Muscle layer of duodenum (tissue), 2 donors: ENCODE measurements at regions not wholly inside any gene's neighbourhood (a gene's known extent, or its start where the extent isn't known, plus 50 kb on each side); places are given as distances from the start of the nearest gene placed in this dataset.
"Not testable (repeated sequence)": the region's sequence is repeated elsewhere in the genome, so short reads cannot be mapped to it uniquely, and the experiment has no call there.

Experiments
- H3K27ac ChIP-seq: one replicate; pipeline ENCODE4 v1.7.0; 2013; ENCODE audit warnings: mild to moderate bottlenecking, low read length
- H3K27me3 ChIP-seq: one replicate; pipeline ENCODE4 v1.7.0; 2013; ENCODE audit warnings: low read depth, mild to moderate bottlenecking, control low read depth, low read length
- H3K36me3 ChIP-seq, 2 donors: one replicate each; pipeline ENCODE4 v1.7.0; 2013; ENCODE audit warnings: low read length in 2 of 2, control low read depth in 1 of 2, mild to moderate bottlenecking in 1 of 2; ENCODE audit not compliant: insufficient read depth in 2 of 2, control insufficient read depth in 1 of 2
- H3K4me1 ChIP-seq, 2 donors: one replicate each; pipeline ENCODE4 v1.7.0; 2013; ENCODE audit warnings: low read length in 2 of 2, mild to moderate bottlenecking in 2 of 2, control low read depth in 1 of 2, moderate library complexity in 1 of 2; ENCODE audit not compliant: insufficient read depth in 2 of 2, control insufficient read depth in 1 of 2
- H3K4me3 ChIP-seq, 2 donors: one replicate each; pipeline ENCODE4 v1.7.0; 2013; ENCODE audit warnings: low read length in 2 of 2, low read depth in 1 of 2, mild to moderate bottlenecking in 1 of 2
- H3K9me3 ChIP-seq, 2 donors: one replicate each; pipeline ENCODE4 v1.7.0; 2013; ENCODE audit warnings: low read length in 2 of 2, control low read depth in 1 of 2, mild to moderate bottlenecking in 1 of 2; ENCODE audit not compliant: control insufficient read depth in 1 of 2
- donor health status: healthy.

GRCh38 chr18:51562866-51563265 is 365.4 kb upstream of the MEX3C start:
- no peaks in the 10 kb centered on the region for H3K36me3 ChIP-seq
- H3K27ac ChIP-seq, result no peak overlapping the region
- no peak overlapping the region for H3K4me3 ChIP-seq
- H3K27me3 ChIP-seq, result no peaks in the 10 kb centered on the region
- no peaks in the 10 kb centered on the region for H3K9me3 ChIP-seq
- H3K4me1 ChIP-seq, result no peaks in the 10 kb centered on the region

- Histone ChIP-seq H3K27me3 (no peaks in the 10 kb centered on the region), H3K27ac (no peak overlapping the region), H3K9me3 (no peaks in the 10 kb centered on the region), H3K36me3 (no peaks in the 10 kb centered on the region), H3K4me1 (no peaks in the 10 kb centered on the region), H3K4me3 (no peak overlapping the region)
These were observed 365.9 kb upstream of the MEX3C start for GRCh38 chr18:51563396-51563795.

GRCh38 chr18:51568151-51568550 is 370.7 kb upstream of the MEX3C start:
- Histone ChIP-seq H3K27ac (no peak overlapping the region), H3K27me3 (no peaks in the 10 kb centered on the region), H3K36me3 (no peaks in the 10 kb centered on the region), H3K9me3 (no peaks in the 10 kb centered on the region), H3K4me1 (no peaks in the 10 kb centered on the region), H3K4me3 (no peak overlapping the region)

DNA sequence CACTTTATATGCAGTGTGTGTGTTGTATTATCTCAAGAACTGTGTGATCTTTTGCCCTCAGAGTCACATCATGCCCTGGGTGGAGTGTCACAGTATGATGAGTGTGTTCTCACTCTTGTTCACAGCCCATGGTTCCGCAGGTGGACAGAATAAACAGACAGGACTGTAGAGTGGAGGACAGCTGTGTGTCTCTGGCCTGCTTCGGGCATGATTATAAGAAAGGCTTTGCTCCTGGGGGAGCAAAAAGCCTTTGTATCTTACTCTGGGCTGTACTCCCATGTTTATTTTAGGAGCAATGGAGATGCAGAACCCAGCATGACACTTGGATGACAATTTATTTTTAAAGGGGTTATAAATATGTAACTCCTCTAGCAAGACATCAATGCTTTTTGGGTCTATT is 371.7 kb upstream of the MEX3C start:
- Histone ChIP-seq H3K9me3 (no peaks in the 10 kb centered on the region), H3K27ac (no peak overlapping the region), H3K4me1 (no peaks in the 10 kb centered on the region), H3K27me3 (no peaks in the 10 kb centered on the region), H3K4me3 (no peak overlapping the region), H3K36me3 (no peaks in the 10 kb centered on the region)

DNA sequence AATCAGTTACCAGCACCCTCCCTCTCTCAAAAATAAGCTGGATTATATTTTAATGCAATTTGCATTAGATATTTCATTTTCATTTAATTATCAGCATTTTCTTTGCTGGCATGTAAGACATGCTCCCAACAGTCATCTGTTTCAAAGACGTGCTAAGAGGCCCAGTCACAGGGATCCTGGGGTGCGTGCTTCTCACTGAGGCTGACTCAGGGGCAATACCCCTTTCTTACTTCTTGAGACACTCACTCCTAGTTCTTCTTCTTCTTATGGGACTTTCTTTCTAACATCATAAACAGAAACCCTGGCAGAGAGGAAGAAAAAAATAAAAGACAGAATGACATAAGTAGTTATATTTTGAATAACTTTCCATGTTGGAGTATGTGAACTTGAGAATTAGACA is 372.1 kb upstream of the MEX3C start:
- Histone ChIP-seq H3K36me3 (no peaks in the 10 kb centered on the region), H3K27ac (no peak overlapping the region), H3K4me1 (no peaks in the 10 kb centered on the region), H3K9me3 (no peaks in the 10 kb centered on the region), H3K4me3 (no peak overlapping the region), H3K27me3 (no peaks in the 10 kb centered on the region)

DNA sequence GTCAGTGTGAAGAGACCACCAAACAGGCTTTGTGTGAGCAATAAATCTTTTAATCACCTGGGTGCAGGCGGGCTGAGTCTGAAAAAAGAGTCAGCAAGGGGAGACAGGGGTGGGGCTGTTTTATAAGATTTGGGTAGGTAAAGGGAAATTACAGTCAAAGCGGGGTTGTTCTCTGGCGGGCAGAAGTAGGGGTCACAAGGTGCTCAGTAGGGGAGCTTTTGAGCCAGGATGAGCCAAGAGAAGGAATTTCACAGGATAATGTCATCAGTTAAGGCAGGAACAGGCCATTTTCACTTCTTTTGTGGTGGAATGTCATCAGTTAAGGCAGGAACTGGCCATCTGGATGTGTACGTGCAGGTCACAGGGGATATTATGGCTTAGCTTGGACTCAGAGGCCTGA is 372.6 kb upstream of the MEX3C start:
- H3K9me3 ChIP-seq, H3K4me1 ChIP-seq, H3K4me3 ChIP-seq, H3K36me3 ChIP-seq, H3K27ac ChIP-seq, H3K27me3 ChIP-seq: not testable (repeated sequence)

DNA sequence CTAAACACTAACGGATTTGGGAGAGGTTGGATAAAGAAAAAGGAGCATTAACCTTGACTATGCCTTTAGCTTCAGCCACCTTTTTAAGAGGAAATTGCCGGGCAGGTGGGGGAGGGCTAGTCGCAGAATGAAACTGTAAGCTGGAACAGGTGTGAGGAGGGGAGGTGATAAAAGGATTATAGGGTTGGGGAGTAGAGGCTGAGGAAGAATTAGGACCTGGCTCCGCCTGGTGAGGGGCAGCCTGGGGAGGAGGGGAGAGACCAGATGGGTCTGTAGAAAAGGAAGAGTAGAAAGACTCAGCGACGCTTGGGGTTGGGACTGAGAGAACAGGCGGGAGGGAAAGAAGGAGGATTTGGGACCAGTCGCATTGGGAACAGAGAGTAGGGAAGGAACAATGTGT is 376.4 kb upstream of the MEX3C start:
- not testable (repeated sequence) for H3K27me3 ChIP-seq, H3K27ac ChIP-seq, H3K36me3 ChIP-seq, H3K4me1 ChIP-seq, H3K4me3 ChIP-seq, H3K9me3 ChIP-seq

GRCh38 chr18:51575171-51575570 is 377.7 kb upstream of the MEX3C start:
- H3K4me3 ChIP-seq, result no peak overlapping the region
- H3K27ac ChIP-seq, result no peak overlapping the region
- no peaks in the 10 kb centered on the region for H3K36me3 ChIP-seq
- no peaks in the 10 kb centered on the region for H3K4me1 ChIP-seq
- H3K9me3 ChIP-seq, result peaks cover 0 to 9% of the 10 kb centered on the region in 2 donors
- no peaks in the 10 kb centered on the region for H3K27me3 ChIP-seq

DNA sequence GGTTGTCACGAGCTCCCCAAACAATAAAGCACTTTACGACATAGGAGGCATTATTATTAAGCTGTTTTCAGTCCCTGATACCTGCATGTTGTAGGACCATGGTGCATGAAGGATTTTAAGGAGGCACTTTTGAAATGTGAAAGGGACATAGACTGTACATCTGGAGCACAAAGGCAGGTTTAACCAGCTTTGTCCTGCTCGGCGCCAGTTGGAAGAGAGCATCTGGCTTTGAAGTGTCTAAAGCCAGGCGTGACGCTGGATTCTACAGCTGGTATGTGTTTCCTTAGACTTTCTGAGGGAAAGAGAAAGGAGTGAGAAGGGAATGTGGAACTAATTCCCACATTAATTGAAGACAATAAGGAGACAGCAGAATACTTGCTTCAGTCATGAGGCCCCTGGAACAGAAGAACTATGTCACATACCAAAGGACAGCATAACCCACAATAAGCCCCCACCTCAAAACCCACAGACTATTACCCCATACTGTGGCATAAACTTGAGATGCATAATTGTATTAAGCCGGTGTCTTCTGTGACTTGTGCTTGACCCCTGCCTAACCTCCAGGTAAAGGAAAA is 381.0 kb upstream of the MEX3C start:
- Histone ChIP-seq H3K36me3 (no peaks in the 10 kb centered on the region), H3K9me3 (peaks cover 0 to 9% of the 10 kb centered on the region in 2 donors)

DNA sequence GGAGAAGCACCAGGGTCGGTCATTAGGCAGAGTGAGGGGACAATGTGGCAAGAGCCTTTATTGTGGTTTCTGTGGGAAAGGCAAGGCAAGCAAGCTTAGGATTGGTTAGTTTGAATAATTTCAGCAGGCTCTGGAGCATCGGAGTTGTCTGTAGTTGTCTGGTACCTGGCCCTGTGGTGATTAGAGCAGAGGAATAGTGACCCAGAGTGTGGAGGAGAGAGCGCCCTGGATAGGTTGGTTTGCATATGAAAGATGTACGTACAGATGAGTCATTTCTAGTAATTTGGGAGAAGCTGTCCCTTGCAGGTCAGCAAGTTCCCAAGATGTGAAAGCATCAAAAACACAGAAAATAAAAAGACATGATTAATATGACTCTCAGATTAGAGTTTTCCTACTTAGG is 383.1 kb upstream of the MEX3C start:
- Histone ChIP-seq H3K4me1 (no peaks in the 10 kb centered on the region), H3K27me3 (no peaks in the 10 kb centered on the region), H3K36me3 (no peaks in the 10 kb centered on the region), H3K4me3 (no peak overlapping the region), H3K27ac (no peak overlapping the region), H3K9me3 (peaks cover 0 to 9% of the 10 kb centered on the region in 2 donors)

More for the DNA sequence above, 381.0 kb upstream of the MEX3C start:
- H3K4me3 ChIP-seq, result no peak overlapping the region
- H3K27ac ChIP-seq, result no peak overlapping the region
- H3K27me3 ChIP-seq, result no peaks in the 10 kb centered on the region
- H3K4me1 ChIP-seq, result no peaks in the 10 kb centered on the region

DNA sequence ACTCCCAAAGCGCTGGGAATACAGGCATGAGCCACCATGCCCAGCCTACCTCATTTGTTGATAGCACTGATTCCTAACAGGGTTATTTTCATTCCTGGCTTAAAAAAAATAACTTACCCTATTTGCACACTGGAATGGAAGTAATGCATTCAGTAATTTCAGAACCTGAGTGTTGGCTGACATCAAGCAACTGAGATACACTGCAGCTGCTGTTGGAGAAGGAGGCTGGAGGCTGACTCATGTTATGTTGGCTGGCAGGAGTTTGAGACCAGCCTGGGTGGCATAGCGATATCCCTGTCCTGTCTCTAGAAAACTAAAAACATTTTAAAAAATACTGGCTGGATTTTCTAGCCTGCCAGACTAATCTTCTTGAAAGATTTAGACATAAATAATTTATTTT is 385.1 kb upstream of the MEX3C start:
- no peaks in the 10 kb centered on the region for H3K36me3 ChIP-seq
- no peaks in the 10 kb centered on the region for H3K27me3 ChIP-seq
- H3K4me3 ChIP-seq, result no peak overlapping the region
- H3K4me1 ChIP-seq, result no peaks in the 10 kb centered on the region
- peaks cover 0 to 4% of the 10 kb centered on the region in 2 donors for H3K9me3 ChIP-seq
- no peak overlapping the region for H3K27ac ChIP-seq

DNA sequence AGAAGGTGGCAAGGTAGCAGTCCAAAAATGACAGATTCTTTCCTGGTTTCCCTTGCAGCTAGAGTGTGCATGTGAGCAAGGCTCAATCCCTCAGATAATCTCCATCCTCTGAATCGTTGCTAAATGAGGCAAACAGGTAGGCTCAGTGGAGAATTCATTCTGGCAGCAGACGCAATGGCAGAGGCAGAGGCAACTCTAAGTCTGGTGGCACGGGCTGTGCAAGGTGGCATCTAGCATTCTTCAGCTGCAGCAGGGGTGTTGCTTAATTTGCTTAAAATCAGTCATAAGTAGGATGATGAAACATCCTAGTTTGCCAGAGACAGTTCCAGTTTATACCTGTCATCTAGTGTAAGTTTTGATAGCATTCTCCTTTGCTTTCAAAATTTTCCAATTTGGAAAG is 391.1 kb upstream of the MEX3C start:
- no peaks in the 10 kb centered on the region for H3K4me1 ChIP-seq
- no peaks in the 10 kb centered on the region for H3K9me3 ChIP-seq
- H3K27me3 ChIP-seq, result no peaks in the 10 kb centered on the region
- no peaks in the 10 kb centered on the region for H3K36me3 ChIP-seq
- no peak overlapping the region for H3K4me3 ChIP-seq
- H3K27ac ChIP-seq, result no peak overlapping the region
